Hematopoietic multipotent progenitor cell treated with erythropoietin and hydrocortisone succinate and interleukin-3 and kit ligand, for 6 days (in vitro differentiated cells): ENCODE measurements at regions not wholly inside any gene's neighbourhood (a gene's known extent, or its start where the extent isn't known, plus 50 kb on each side); places are given as distances from the start of the nearest gene placed in this dataset.
A peak's percentile ranks its signal among the peaks of the same experiment; 100 is the strongest.
"Not testable (repeated sequence)": the region's sequence is repeated elsewhere in the genome, so short reads cannot be mapped to it uniquely, and the experiment has no call there.

Source experiments
- DNase-seq: peaks from one replicate; pipeline ENCODE4 v3.0.0-alpha.2; 2015

DNA sequence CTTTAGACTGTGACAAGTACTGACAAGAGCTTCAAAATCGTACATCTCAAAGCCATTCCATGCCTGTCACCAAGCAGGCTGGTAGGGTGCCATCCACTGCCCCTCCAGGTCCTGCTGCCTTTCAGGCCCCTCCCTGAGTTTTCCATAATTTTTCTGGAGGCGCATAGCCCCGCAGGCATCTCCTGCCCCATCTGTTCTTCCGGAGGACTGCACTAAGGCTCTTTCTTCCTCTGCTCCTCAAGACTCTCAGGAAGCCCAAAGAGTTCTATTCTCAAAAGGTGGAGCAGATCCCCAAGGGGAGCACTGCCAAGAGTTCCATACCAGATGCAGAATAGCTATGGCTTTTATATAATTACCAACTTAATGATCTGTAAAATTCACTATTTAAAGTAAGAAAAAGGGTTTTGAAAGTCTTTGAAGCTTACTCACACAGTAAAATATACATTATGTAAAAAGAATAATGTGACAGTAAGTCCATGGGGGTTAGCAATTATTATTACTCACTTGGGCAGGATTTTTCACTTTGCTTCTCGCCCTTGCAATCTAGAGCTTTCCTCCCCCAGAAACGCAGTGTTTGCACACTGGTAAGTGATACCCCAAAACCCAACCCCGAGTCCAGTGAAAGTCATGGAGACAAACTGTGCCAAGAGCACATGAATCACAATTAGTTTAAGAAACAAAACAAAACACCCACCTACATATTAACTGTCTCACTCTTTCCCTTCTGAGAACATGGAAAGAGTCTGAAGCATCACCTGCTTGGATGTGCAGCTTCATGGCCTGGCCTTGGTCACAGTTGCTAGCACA lies 114.1 kb upstream of the DAPK1 start:
- DNase-seq: no peak

DNA sequence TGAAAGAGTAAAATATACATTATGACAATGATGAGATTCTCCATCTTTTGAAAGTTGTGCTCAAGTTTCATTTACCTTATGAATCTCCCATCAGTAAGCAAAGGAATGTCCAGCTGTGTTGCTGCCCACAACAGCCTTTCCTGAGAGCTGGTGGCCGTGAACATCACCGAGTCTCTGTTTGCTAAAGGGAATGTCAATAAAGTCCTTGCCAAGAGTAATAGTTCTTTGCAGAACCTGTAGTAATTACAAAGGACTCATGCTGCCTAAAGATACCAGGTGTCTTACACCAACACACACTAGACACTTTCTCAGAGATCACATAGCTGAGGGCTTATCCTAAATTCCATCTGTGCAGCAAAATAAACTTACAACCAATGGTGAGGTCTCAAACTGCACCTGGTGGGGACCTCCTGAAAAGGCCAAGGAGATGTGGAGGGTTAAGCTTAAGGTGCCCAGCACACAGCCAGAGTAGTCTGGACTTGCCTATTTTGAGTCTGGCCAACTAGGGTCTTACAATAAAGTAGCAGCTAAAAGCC lies 111.1 kb upstream of the DAPK1 start:
- DNase-seq: peak; percentile 43

DNA sequence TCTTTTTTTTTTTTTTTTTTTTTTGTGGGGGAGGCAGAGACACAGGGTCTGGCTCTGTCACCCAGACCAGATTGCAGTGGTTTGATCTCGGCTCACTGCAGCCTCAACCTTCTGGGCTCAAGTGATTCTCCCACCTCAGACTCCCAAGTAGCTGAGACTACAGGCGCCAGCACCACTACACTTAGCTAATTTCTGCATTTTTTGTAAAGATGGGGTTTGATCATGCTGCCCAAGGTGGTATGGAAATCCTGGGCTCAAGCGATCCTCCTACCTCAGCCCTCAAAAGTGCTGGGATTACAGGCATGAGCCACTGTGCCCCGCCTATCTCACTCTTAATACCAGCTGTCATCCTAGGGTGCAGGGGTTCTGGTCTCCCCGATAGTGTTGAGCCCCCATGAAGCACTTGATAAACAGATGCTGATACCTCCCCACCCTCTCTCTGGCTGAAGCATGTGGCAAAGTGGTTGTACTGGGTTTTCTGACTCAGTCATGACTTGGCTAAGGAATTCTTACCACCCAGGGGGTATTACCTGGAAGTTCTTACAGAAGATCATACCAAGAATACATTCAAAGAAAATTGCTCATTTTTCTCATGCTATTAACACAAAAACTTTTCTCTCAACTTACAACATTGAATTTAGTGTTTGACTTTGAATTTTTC lies 110.2 kb upstream of the DAPK1 start:
- peak; percentile 91 for DNase-seq

DNA sequence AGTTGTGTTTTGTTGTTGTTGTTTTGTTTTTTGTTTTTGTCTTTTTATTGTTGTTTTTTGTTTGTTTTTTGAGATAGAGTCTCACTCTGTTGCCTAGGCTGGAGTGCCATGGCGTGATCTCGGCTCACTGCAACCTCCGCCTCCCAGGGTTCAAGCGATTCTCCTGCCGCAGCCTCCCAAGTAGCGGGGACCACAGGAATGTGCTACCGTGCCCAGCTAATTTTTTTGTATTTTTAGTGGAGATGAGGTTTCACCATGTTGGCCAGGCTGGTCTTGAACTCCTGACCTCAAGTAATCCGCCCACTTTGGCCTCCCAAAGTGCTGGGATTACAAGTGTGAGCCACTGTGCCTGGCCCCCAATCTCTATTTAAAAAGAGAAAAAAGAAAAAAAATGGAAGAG lies 109.0 kb upstream of the DAPK1 start:
- DNase-seq: not testable (repeated sequence)

DNA sequence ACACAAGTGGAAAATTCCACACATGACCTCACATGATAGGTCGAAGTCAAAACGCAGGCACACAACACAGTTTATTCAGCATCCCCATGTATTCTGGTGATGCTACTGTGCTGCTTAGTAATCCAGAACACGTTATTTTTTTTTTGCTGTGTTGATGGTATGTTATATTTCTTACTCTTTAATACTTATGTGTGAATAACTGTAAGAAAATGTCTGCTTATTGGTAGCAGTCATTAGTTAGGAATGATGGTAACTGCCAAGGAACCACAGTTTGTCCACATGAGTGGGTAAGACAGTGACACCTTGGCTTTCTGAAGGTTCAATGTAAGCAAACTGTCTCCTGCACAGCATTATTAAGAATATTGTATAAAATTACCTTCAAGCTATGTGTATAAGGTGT lies 107.7 kb upstream of the DAPK1 start:
- DNase-seq: no peak

DNA sequence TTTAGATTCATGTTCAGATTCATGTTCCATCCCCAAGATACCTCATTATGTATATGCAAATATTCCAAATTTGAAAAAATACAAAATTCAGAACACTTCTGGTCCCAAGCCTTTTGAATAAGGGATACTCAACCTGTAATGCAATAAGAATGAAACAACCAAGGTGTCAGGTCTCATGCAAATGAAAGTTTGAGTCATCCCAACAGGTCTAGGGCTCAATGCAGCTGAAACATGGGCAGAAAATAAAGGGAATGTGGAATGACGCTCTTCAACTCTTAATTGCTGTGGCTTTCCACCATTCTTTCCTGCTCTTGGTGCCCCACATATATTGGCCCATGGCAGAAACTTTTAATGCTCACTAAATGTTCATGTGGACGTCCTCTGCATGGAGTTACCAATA lies 107.3 kb upstream of the DAPK1 start:
- DNase-seq: no peak

DNA sequence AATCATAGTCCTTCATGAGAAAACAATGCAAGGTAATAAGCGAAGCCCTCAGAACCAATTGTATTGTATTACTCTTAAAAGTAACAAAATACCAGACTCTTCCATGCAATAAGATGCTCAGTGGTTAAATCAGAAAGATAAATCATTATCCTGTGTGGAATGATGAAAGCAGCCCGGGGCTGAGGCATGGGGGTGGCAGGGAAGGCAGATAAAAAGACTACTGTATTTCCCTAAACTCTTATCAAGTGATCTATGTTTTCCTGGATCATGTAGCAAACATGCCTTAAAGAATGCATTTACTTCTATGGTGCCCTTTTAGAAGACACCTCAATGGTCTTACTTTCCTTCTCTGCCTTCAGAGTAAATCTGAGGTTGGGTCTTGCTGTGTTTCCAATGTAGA lies 105.6 kb upstream of the DAPK1 start:
- DNase-seq: no peak

DNA sequence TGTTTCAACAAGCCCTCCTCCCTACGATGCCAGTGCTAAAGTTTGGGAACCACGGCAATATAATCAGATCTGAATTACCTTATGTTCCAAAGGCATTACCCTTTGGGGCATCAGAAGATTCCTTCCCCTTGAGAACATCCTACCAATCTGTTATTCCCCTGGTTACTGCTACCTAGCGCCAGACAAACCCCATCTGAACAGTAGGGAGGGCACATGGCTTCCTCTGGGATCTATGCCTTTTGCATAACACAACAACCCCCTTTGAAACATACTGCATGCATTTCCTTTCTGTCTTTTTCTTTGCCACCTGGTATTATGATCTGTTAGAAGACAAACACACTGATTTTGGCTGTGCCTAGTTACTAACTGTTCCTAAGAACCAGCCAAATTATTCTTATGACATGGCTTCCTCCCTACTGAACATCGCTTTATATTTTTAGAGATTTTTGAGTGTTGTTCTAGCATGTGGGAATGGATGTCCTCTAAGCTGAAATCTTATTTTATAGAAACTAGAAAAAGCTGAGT lies 103.9 kb upstream of the DAPK1 start:
- DNase-seq: no peak

DNA sequence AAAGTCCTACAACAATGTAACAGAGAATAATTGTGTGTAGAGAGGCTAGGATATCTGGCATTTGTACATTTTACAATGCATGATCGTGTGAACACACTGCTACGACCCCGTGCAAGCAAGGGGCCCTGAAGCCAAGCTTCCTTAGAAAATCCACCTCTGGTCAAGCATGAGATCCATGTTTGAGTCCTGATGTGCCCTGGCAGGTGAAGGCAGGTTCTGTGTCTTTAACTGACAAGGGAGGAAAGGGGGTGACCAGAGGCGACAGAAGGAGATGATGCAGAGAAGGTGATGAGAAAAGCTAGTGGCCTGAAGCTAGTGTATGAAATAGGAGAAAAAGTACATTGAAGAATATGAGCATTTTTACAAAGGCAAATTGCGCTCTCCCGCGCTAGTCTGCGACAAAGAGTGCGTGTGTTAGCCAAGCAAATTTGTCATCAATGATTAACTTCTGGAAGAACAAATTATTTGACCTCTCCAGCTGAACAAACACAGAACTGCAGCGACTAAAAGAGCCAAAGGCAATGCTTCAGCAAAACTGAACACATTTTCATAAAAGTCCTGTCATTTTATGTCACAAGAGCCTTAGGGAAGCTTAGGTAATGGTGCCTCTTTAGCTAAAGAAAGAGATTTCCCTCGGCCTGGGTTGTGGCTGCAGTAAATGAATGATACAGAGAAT lies 101.7 kb upstream of the DAPK1 start:
- DNase-seq: no peak

DNA sequence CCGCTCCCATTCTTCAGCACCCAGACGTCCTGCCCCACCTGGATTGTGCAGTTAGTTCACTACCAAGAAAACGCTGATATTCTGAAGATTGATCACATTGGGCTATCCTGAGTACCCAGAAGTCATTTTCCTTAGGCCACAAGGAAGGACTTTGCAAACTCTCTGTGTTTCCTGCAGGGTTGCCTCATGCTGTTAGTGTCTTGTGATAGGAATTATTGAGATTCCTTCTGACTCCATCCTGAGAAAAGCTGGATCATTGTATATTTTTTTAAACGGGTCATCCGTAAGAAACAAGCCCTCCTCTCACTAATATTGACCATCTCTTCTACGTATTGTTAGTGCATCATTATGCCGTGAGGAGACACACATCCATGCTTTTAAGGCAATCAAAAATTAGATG lies 96.0 kb upstream of the DAPK1 start:
- no peak for DNase-seq

DNA sequence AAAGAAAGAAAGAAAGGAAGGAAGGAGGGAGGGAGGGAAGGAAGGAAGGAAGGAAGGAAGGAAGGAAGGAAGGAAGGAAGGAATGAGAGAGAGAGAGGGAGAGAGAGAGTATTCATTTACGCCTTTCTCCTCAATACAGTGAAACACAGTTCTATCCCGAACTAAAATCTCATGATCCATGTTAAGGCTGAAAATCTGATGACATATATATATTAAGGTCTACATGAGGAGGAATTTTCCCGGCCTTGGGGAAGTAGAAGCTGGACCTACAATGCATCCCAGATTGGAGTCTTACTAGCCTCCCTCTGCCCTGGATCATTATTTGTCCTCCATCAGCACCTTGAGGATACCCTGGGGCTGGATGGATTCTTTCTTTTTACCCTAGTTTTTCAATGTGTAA lies 95.1 kb upstream of the DAPK1 start:
- DNase-seq: no peak

DNA sequence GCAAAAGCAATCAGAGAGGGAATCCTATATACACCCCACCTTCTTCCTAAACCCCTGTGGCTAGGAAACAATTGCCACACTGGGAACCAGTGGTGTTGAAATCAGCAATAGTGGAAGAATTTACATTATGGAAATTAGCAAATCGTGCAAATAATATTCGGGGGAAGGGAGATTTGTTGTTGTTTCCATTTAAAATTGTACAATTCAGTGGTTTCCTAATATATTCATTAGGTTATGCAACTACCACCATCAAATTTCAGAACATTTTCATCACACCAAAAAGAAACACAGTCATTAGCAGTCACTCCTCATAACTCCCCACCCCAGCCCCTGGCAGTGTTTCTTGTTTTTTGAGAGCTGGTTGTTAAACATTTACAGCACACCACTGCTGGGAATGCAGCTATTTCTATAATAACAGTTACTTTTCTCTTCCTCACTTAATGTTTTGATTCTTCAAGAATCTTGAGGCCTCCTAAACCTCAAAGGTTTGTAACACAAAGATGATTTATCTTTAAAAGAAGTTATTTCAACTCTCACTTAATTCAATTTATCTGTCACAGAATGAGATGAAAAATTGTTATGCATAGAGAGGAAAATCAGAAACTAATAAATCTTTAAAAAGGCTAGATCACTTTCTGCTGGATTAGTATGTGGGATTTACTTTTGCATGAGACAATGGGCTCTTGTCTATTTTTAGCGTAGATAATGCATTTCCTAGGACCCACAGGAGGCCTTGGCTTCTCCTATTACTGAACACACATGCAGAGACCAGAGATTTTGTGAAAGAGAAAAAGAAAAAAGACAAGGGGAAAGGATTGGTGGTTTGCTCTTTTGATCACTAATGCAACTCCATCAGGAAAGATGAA lies 91.8 kb upstream of the DAPK1 start:
- DNase-seq: peak; percentile 22

DNA sequence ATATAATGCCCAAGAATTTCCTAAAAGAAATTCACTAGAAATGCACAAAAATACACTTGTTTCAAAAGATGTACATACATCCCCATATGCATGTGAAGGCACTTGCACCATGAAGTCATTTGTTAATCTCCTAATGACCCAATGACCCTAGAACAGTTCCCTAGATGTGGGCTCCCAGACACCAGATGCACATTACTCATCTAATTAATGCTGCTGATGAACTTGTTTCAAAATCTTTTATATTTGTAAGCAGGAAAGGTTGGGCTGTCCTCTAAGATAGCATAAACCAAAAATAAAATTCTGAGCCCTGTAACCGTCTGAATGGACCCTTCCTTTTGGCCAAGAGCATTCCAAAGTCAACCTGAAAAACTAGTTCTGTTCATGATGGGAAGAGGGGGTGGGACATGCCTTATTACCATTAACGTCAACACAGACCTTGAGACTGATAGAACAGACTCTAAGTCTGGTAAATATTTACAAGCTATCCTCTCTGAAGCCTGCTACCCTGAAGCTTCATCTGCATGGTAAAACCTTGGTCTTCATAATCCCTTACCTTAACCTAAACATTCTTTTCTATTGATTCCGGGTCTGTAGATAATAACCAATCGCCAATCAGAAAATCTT lies 91.0 kb upstream of the DAPK1 start:
- no peak for DNase-seq

DNA sequence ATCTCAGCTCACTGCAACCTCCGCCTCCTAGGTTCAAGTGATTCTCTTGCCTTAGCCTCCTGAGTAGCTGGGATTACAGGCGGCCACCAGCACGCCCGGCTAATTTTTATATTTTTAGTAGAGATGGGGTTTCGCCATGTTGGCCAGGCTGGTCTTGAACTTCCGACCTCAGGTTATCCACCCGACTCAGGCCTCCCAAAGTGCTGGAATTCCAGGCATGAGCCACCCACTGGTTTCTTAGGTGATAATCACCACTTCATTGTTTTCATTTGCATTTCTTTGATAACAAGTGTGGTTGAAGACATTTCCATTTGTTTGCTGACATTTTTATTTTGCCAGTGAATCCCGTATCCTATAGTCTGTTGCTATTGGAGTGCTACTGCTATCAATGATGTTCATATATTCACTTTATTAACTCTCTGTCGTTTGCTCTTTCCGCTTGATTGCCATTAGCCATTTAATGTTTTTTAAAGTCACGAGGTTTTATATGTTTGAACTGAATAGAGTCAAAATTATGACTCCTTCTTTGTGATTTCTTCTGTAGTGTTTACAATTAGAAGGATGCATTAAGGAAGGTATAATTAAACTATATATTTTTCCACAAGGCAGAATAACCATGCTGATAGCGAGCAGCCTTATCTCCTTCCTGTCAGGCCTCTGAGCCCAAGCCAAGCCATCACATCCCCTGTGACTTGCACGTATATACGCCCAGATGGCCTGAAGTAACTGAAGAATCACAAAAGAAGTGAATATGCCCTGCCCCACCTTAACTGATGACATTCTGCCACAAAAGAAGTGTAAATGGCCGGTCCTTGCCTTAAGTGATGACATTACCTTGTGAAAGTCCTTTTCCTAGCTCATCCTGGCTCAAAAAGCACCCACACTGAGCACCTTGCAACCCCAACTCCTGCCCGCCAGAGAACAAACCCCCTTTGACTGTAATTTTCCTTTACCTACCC lies 87.3 kb upstream of the DAPK1 start:
- peak; percentile 84 for DNase-seq

DNA sequence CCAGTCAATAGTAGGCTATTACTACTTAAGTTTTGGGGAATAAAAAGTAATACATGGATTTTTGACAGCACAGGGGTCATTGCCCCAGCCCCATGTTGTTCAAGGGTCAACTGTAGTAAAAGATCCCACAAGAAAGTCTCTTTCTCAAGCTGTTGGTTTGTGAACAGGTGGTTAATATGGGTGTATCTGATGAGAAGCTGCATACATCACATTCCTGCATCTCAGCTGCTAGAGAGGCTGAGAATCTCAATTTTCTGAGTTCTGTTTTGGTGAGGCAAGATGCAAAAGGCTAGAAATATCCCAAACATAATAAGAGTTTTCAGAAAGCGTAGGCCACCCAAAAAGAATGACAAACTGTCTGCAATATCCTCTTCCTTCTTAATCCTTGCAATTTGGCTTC lies 76.8 kb upstream of the DAPK1 start:
- DNase-seq: no peak

DNA sequence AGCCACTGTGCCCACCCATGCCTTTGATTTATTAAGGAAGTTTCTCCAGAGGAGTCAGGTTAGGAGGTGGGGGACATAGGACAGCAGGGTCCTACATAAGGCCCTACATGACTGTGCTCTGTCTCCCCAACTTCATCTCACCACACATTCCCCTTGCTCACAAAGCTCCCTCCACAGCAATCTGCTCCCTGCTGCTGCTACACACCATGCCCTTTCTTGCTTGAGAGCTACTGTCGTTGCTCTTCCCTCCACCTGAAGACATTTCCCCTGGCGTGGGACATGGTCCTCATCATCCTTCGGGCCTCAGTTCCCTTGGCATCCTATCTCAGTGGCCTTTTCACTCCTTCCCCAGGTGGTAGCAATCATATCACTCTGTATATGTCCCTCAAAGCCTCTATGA lies 75.9 kb upstream of the DAPK1 start:
- DNase-seq: no peak

DNA sequence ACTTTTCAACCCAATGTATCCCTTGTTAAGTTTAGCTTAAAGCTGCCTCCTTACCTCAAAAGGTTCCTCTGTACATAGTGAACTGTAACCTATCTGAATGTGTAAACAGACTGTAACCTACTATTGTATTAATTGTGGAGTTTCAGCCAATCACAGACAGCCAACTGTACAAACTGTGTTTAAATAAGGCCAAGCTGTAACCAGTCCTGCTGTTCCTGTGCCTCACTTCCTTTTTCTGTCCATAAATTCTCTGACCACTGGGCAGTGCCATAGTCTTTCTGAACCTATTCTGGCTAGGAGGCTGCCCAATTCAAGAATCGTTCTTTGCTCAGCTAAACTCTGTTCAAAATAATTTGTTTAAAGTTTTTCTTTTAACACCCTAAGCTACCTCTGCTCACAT lies 74.7 kb upstream of the DAPK1 start:
- no peak for DNase-seq

DNA sequence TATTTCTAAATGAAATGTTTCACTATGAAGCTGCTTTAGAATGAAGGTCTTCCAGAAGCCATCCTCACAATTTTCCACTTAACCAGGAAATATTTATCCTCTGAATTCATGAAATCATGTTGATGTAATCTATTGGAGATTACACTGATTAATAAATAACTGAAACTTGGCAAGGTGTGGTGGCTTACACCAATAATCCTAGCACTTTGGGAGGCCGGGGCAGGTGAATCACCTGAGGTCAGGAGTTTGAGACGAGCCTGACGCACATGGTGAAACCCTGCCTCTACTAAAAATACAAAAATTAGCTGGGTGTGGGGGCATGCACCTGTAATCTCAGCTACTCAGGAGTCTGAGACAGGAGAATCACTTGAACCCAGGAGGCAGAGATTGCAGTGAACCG lies 73.8 kb upstream of the DAPK1 start:
- not testable (repeated sequence) for DNase-seq

DNA sequence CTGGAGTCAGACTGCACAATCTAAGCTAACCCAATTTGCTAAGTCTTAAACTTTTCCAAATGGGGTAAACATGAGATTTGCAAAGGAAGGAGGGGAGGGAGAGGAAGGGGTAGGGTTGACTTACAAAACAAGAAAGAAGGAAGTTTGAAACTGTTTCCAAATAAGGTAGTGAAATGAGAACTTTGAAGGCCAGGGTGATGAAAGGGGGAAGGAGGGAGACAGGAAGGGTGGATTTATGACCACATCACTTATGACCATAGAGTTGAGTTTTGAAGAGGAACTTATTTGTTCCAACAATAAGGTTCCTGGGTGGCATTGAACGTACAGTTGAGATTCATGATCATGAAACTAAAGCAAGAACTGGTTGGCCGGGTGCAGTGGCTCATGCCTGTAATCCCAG lies 72.5 kb upstream of the DAPK1 start:
- DNase-seq: peak; percentile 33

DNA sequence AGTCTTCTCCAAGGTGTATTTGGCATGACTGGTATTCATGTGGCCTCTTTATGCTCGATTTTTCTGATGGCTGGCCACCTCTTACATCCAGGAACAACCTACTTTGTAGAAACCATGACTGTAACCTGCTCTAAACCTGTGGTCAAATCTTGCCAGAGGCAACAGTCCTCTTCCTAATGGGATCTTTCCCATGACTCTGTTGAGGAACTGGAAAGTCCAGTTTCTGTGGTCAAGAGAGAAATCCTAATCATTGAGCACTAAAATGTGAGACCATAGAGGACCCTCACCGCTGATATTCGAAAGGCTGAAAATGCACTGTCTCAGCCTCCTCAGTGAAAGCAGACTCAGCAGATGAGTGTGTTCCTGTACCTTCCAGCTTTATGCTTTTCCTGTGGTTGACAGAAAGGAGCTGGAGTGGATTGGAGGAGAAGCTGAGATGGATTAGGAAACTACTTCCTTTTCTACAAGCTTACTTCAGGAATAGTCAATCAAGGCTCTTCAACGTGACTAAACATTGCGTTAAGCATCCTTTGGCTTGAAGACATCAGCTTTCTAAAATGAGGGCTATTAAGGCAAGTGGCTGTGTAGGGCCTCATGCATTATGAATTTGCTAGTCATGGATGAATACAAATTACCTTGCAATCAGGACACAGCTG lies 69.7 kb upstream of the DAPK1 start:
- no peak for DNase-seq
